ENCODE measurements at regions not wholly inside any gene's neighbourhood (a gene's known extent, or its start where the extent isn't known, plus 50 kb on each side); places are given as distances from the start of the nearest gene placed in this dataset.

DNA sequence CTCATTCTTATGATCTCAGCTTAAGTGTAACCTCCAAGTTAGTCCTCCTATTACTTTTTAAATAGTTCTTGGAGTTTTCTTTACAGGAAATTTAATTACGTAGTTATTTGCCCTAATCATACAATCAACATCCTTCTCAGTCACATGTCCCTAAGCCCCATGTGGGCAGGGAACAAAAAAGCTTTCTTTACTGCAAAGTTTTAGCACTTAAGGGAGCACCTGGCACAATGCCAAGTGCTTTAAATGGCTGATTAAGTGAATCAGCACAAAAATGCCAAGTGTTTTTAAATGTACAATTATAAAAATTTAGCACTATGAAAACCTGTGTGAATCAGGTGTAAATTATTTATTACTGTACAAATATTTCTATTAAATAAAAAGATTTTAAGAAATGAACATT, 445.3 kb downstream of the C3orf38 start:
- TF ChIP-seq, protein P1, sequence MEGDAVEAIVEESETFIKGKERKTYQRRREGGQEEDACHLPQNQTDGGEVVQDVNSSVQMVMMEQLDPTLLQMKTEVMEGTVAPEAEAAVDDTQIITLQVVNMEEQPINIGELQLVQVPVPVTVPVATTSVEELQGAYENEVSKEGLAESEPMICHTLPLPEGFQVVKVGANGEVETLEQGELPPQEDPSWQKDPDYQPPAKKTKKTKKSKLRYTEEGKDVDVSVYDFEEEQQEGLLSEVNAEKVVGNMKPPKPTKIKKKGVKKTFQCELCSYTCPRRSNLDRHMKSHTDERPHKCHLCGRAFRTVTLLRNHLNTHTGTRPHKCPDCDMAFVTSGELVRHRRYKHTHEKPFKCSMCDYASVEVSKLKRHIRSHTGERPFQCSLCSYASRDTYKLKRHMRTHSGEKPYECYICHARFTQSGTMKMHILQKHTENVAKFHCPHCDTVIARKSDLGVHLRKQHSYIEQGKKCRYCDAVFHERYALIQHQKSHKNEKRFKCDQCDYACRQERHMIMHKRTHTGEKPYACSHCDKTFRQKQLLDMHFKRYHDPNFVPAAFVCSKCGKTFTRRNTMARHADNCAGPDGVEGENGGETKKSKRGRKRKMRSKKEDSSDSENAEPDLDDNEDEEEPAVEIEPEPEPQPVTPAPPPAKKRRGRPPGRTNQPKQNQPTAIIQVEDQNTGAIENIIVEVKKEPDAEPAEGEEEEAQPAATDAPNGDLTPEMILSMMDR (IDR thresholded peaks at IDR 0.05; ENCODE audit: low read length), result no peak
- TF ChIP-seq EZH2 (IDR thresholded peaks at IDR 0.05; ENCODE audit: borderline replicate concordance, low read length), result no peak

Measured in OCI-LY1 (cell line).